CD14-positive monocyte (primary cell): ENCODE measurements at regions not wholly inside any gene's neighbourhood (a gene's known extent, or its start where the extent isn't known, plus 50 kb on each side); places are given as distances from the start of the nearest gene placed in this dataset.

Experiments
- DNase-seq, 3 donors: peaks; one replicate each; pipeline ENCODE4 v3.0.0-alpha.2; 2011 to 2022
- H2AFZ ChIP-seq: 2 replicates; pipeline ENCODE4 v1.6.0; 2012; ENCODE audit warnings: mild to moderate bottlenecking, low read depth, low read length, inconsistent platforms; ENCODE audit not compliant: insufficient read depth, poor library complexity, severe bottlenecking
- H3K27ac ChIP-seq, 2 donors: 1 replicate in 1 of 2; 2 replicates in 1 of 2; pipeline ENCODE4 v1.5.1; 2012 to 2013; ENCODE audit warnings: low read length in 2 of 2, control low read depth in 1 of 2, inconsistent platforms in 1 of 2, low read depth in 1 of 2, mild to moderate bottlenecking in 1 of 2
- H3K27me3 ChIP-seq, 2 donors: one replicate each; pipeline versions ENCODE4 v1.6.0 to v1.6.1; 2011 to 2013; ENCODE audit warnings: low read length in 2 of 2; ENCODE audit not compliant: control insufficient read depth in 2 of 2, insufficient read depth in 2 of 2
- H3K36me3 ChIP-seq, 2 donors: replicated peaks in 1 of 2; 1 replicate in 1 of 2; 2 replicates in 1 of 2; pipeline versions ENCODE4 v1.5.1 to v1.6.1; 2012 to 2013; ENCODE audit warnings: low read length in 2 of 2, control low read depth in 1 of 2, inconsistent platforms in 1 of 2, mild to moderate bottlenecking in 1 of 2; ENCODE audit not compliant: insufficient read depth in 2 of 2, control insufficient read depth in 1 of 2
- H3K4me1 ChIP-seq, 2 donors: 1 replicate in 1 of 2; 2 replicates in 1 of 2; pipeline versions ENCODE4 v1.5.1 to v1.6.1; 2012 to 2013; ENCODE audit warnings: low read length in 2 of 2, control low read depth in 1 of 2, inconsistent platforms in 1 of 2, mild to moderate bottlenecking in 1 of 2, moderate library complexity in 1 of 2; ENCODE audit not compliant: insufficient read depth in 2 of 2, control insufficient read depth in 1 of 2
- H3K4me2 ChIP-seq: replicated peaks from 2 replicates; pipeline ENCODE3; 2012; ENCODE audit warnings: low read length, moderate library complexity, mild to moderate bottlenecking; ENCODE audit not compliant: poor library complexity, severe bottlenecking; ENCODE audit errors: extremely low read depth
- H3K4me3 ChIP-seq, 3 experiments: fragments of 200-600 bp in 1 of 3; sonication (generic) in 1 of 3; replicated peaks in 1 of 3; 1 replicate in 2 of 3; 2 replicates in 1 of 3; pipeline ENCODE4 v1.5.1; 2011 to 2013; ENCODE audit warnings: low read length in 3 of 3, mild to moderate bottlenecking in 3 of 3, control low read depth in 2 of 3, low read depth in 2 of 3, inconsistent platforms in 1 of 3, moderate library complexity in 1 of 3
- H3K79me2 ChIP-seq: 2 replicates; pipeline ENCODE4 v1.6.0; 2012; ENCODE audit warnings: mild to moderate bottlenecking, control low read depth, inconsistent platforms, low read length, moderate library complexity; ENCODE audit not compliant: insufficient read depth
- H3K9ac ChIP-seq: 2 replicates; pipeline ENCODE4 v1.6.0; 2017; ENCODE audit warnings: low read length, mild to moderate bottlenecking; ENCODE audit not compliant: insufficient read depth, poor library complexity, severe bottlenecking
- H3K9me3 ChIP-seq, 2 donors: replicated peaks in 1 of 2; 1 replicate in 1 of 2; 2 replicates in 1 of 2; pipeline versions ENCODE4 v1.5.1 to v1.6.1; 2012 to 2013; ENCODE audit warnings: low read length in 2 of 2, control low read depth in 1 of 2; ENCODE audit not compliant: control insufficient read depth in 1 of 2, insufficient read depth in 1 of 2
- H4K20me1 ChIP-seq: 2 replicates; pipeline ENCODE4 v1.6.0; 2012; ENCODE audit warnings: mild to moderate bottlenecking, low read length, control low read depth, moderate library complexity; ENCODE audit not compliant: insufficient read depth
- H3K27ac Mint-ChIP-seq, 7 donors: one replicate each; pipeline ENCODE4 v1.8.0; 2020; ENCODE audit warnings: mild to moderate bottlenecking in 7 of 7, mixed read lengths in 7 of 7, moderate library complexity in 6 of 7, inconsistent platforms in 2 of 7
- H3K27me3 Mint-ChIP-seq, 3 donors: one replicate each; pipeline ENCODE4 v1.8.0; 2021 to 2022; ENCODE audit warnings: low read depth in 3 of 3, mild to moderate bottlenecking in 3 of 3, mixed read lengths in 3 of 3, moderate library complexity in 3 of 3, inconsistent platforms in 1 of 3
- H3K36me3 Mint-ChIP-seq, 2 donors: one replicate each; pipeline ENCODE4 v1.8.0; 2020; ENCODE audit warnings: mixed read lengths in 2 of 2, inconsistent platforms in 1 of 2, mild to moderate bottlenecking in 1 of 2
- H3K4me1 Mint-ChIP-seq: one replicate; pipeline ENCODE4 v1.8.0; 2020; ENCODE audit warnings: mild to moderate bottlenecking, mixed read lengths
- H3K4me3 Mint-ChIP-seq, 2 donors: one replicate each; pipeline ENCODE4 v1.8.0; 2020; ENCODE audit warnings: mild to moderate bottlenecking in 2 of 2, mixed read lengths in 2 of 2, moderate library complexity in 1 of 2
- H3K9me3 Mint-ChIP-seq, 7 donors: one replicate each; pipeline ENCODE4 v1.8.0; 2020 to 2022; ENCODE audit warnings: mixed read lengths in 7 of 7, mild to moderate bottlenecking in 6 of 7, moderate library complexity in 6 of 7, inconsistent platforms in 2 of 7
- CTCF ChIP-seq: fragments of 200-600 bp; IDR thresholded peaks from one replicate; pipeline ENCODE4 v1.8.0; 2022; ENCODE audit warnings: antibody characterized with exemption, mild to moderate bottlenecking
- WGBS: methylation state at CpG from one replicate; pipeline ENCODE4 v1.1.5; 2013; ENCODE audit warnings: missing lambda C conversion rate; ENCODE audit not compliant: insufficient coverage; 5-methylcytosine and 5-hydroxymethylcytosine counted together
- intact Hi-C, 2 donors: fragments of 100-400 bp; cut with micrococcal nuclease; formaldehyde crosslinking; loops; one replicate each; pipeline versions ENCODE4 v1.15.0 to v1.15.1; 2023

DNA sequence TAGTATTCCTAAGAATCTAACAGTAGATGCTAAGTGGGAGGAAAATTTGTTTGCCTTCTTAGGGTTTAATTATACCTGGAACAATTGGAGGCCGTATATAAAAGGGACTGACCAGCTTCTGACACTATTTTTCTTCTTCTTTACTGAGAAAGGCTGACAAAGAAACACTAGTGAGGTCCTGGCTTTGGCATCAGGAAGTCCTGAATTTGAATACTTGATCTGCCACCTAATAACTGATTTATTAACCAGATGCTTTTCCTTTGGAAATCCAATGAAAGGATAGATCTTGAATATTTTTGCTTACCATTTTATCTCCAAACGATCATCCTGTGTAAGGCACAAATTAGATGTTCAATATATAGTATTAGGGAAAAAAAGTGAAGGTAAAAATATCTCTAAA is 382.5 kb downstream of the CENPW start:
- Histone ChIP-seq H3K27me3 (no peaks in the 10 kb centered on the region), H3K4me2 (no peak overlapping the region), H3K4me3 (no peak overlapping the region), H3K79me2 (no peaks in the 10 kb centered on the region), H3K9me3 (peaks cover 0 to 7% of the 10 kb centered on the region in 2 donors), H2AFZ (no peak overlapping the region), H3K4me1 (no peaks in the 10 kb centered on the region), H3K9ac (no peak overlapping the region), H3K36me3 (no peaks in the 10 kb centered on the region), H3K27ac (no peak overlapping the region), H4K20me1 (no peaks in the 10 kb centered on the region)
- TF ChIP-seq CTCF = no peak
- intact Hi-C loops = no loop called here
- no peak overlapping the region for H3K27ac Mint-ChIP-seq
- no peak for DNase-seq
- H3K36me3 Mint-ChIP-seq = no peaks in the 10 kb centered on the region
- H3K27me3 Mint-ChIP-seq = no peaks in the 10 kb centered on the region
- H3K4me1 Mint-ChIP-seq = no peaks in the 10 kb centered on the region
- WGBS = no CpG with 5 or more reads among the region's 2 CpGs
- peaks cover 0 to 24% (median 12%) of the 10 kb centered on the region in 7 donors for H3K9me3 Mint-ChIP-seq
- no peak overlapping the region for H3K4me3 Mint-ChIP-seq

DNA sequence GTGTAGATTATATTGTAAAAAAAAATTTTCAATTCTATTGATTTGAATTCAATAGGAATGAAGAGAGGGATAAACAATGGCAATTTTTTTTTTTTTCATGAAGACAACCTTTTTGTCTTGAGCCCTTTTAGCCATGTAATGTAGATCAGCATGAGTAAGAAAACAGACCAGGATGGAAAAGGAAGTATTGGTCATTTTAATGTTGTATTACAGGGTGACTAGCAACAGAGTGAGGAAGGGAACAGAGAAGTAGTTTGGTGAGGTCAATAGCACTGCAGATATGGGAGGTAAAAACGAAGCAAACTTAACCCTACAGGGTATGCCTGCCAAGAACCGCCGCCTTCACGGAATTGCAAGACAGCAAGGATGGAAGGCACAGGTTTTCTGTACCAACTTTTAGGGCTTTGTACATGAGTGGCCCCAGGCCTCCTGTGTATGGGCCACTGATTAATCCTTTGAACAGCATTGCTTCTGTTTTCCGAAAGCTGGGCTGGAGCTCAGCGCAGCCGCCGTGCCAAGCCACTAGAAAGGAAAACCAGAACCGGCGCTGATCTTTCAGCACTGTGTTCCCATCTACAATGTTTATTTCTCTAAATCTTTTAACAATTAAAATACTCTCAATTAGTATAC is 383.7 kb downstream of the CENPW start:
- peaks cover 0 to 7% of the 10 kb centered on the region in 2 donors for H3K9me3 ChIP-seq
- H3K27ac ChIP-seq = no peak overlapping the region
- H3K36me3 ChIP-seq = no peaks in the 10 kb centered on the region
- WGBS = 94% methylated on average over 10 of the region's 10 CpGs
- Mint-ChIP-seq H3K27ac (no peak overlapping the region), H3K36me3 (no peaks in the 10 kb centered on the region), H3K4me3 (no peak overlapping the region), H3K27me3 (no peaks in the 10 kb centered on the region), H3K9me3 (peaks cover 0 to 27% (median 15%) of the 10 kb centered on the region in 7 donors), H3K4me1 (no peaks in the 10 kb centered on the region)
- no peaks in the 10 kb centered on the region for H3K79me2 ChIP-seq
- no peak overlapping the region for H3K9ac ChIP-seq
- H3K4me2 ChIP-seq = no peak overlapping the region
- TF ChIP-seq CTCF = no peak
- no peaks in the 10 kb centered on the region for H4K20me1 ChIP-seq
- no peak overlapping the region for H3K4me3 ChIP-seq
- intact Hi-C loops = no loop called here
- no peak overlapping the region for H2AFZ ChIP-seq
- H3K4me1 ChIP-seq = no peaks in the 10 kb centered on the region
- no peak for DNase-seq
- no peaks in the 10 kb centered on the region for H3K27me3 ChIP-seq
